ENCODE measurements at regions not wholly inside any gene's neighbourhood (a gene's known extent, or its start where the extent isn't known, plus 50 kb on each side); places are given as distances from the start of the nearest gene placed in this dataset.

DNA sequence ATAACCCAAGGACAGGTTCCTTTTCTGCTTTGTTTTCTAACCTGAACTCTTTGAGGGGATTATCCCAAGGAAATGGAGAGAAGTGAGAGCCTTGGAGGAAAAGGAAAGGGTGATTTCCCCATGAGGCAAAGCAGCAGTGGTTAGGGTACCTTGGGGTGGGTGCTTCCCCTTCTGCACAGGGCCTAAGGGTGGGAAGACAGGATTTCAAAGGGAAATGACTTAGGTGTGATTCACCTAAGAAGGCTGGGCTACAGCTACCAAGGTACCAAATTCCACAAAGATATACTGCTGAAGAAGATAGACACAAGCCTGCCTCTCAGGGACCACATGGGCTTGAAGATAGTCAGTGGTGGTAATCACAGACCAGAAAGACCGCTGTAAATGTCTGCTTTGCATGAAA is 325.3 kb upstream of the DPH6 start (continued):
- TF ChIP-seq, protein P1, sequence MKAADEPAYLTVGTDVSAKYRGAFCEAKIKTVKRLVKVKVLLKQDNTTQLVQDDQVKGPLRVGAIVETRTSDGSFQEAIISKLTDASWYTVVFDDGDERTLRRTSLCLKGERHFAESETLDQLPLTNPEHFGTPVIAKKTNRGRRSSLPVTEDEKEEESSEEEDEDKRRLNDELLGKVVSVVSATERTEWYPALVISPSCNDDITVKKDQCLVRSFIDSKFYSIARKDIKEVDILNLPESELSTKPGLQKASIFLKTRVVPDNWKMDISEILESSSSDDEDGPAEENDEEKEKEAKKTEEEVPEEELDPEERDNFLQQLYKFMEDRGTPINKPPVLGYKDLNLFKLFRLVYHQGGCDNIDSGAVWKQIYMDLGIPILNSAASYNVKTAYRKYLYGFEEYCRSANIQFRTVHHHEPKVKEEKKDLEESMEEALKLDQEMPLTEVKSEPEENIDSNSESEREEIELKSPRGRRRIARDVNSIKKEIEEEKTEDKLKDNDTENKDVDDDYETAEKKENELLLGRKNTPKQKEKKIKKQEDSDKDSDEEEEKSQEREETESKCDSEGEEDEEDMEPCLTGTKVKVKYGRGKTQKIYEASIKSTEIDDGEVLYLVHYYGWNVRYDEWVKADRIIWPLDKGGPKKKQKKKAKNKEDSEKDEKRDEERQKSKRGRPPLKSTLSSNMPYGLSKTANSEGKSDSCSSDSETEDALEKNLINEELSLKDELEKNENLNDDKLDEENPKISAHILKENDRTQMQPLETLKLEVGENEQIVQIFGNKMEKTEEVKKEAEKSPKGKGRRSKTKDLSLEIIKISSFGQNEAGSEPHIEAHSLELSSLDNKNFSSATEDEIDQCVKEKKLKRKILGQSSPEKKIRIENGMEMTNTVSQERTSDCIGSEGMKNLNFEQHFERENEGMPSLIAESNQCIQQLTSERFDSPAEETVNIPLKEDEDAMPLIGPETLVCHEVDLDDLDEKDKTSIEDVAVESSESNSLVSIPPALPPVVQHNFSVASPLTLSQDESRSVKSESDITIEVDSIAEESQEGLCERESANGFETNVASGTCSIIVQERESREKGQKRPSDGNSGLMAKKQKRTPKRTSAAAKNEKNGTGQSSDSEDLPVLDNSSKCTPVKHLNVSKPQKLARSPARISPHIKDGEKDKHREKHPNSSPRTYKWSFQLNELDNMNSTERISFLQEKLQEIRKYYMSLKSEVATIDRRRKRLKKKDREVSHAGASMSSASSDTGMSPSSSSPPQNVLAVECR (CRISPR knock-in tag; IDR thresholded peaks at IDR 0.05; ENCODE audit: borderline replicate concordance) = no peak
- TF ChIP-seq SP2 (CRISPR knock-in tag; IDR thresholded peaks at IDR 0.05) = no peak
- no peak for TF ChIP-seq GABPA (IDR thresholded peaks at IDR 0.05; ENCODE audit: low read depth, low read length)
- no peak for TF ChIP-seq GABPA (CRISPR knock-in tag; IDR thresholded peaks at IDR 0.05; ENCODE audit: low read depth)
- TF ChIP-seq PHB2 (IDR thresholded peaks at IDR 0.05; ENCODE audit: partially characterized antibody) = no peak
- no peak for TF ChIP-seq ESRRA (CRISPR knock-in tag; IDR thresholded peaks at IDR 0.05; ENCODE audit: low read depth)

DNA sequence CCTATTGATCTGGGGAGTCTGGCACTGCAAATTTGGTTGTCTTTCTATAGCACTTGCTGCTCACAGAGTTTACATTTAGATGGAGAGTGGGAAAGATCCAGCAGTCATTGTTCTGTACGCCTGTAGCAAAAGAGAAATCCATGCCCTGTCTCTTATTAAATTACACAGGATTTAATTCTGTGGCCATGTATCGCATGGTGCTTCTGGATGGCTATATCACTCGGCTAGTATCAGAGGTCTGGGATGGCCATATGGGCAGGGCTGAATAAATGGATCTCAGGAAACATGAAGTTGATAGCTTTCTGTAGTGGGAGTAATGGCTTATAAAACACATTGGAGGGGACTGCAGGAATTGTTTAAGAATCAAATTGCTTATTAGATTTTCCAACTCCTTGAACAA is 325.8 kb upstream of the DPH6 start:
- Histone ChIP-seq H3K27ac (ENCODE audit: extremely low read length, insufficient read depth, low read length) (no peak overlapping the region), H3K9ac (ENCODE audit: insufficient read depth, low read depth, low read length) (no peak overlapping the region), H2AFZ (ENCODE audit: low read length) (no peak overlapping the region), H3K4me3 (replicated peaks in 1 of 3; ENCODE audit: insufficient read depth in 1 of 3, low read depth in 2 of 3, low read length in 3 of 3) (no peak overlapping the region), H3K4me2 (ENCODE audit: low read depth, low read length) (no peak overlapping the region), H3K36me3 (replicated peaks in 1 of 2; ENCODE audit: control insufficient read depth in 1 of 2, insufficient read depth in 2 of 2, low read length in 2 of 2) (no peaks in the 10 kb centered on the region), H3K79me2 (ENCODE audit: insufficient read depth, low read length) (no peaks in the 10 kb centered on the region), H3K9me3 (ENCODE audit: low read length) (no peaks in the 10 kb centered on the region), H3K4me1 (ENCODE audit: insufficient read depth, low read length) (no peaks in the 10 kb centered on the region), H4K20me1 (ENCODE audit: insufficient read depth, low read length) (no peaks in the 10 kb centered on the region), H3K27me3 (ENCODE audit: control insufficient read depth in 1 of 2, insufficient read depth in 2 of 2, low read length in 2 of 2) (no peaks in the 10 kb centered on the region; a peak in 1 of 5 replicates)
- no TSS peak for BruUV-seq (replicated peaks)
- ChIA-PET CTCF (ENCODE audit: low intra/inter-chr PET ratio, low total read pairs) (no interaction called here), POLR2A (no interaction called here)
- ATAC-seq = no peak
- no peak for DNase-seq (ENCODE audit: low spot score)
- WGBS (ENCODE audit: low lambda C conversion rate) = 24% methylated on average over 3 of the region's 3 CpGs
- intact Hi-C loops (cut with micrococcal nuclease; ENCODE audit: unreplicated experiment) (no loop called here), in situ Hi-C loops (cut with HindIII; ENCODE audit: extremely low pct_ligation_motif_present, low pct_unique_long_range_greater_than_20kb) (no loop called here)
- no peak for FAIRE-seq
- TF ChIP-seq, protein P2, sequence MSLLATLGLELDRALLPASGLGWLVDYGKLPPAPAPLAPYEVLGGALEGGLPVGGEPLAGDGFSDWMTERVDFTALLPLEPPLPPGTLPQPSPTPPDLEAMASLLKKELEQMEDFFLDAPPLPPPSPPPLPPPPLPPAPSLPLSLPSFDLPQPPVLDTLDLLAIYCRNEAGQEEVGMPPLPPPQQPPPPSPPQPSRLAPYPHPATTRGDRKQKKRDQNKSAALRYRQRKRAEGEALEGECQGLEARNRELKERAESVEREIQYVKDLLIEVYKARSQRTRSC (CRISPR knock-in tag; IDR thresholded peaks at IDR 0.05; ENCODE audit: low read depth) = no peak
- no peak for TF ChIP-seq ZNF451 (CRISPR knock-in tag; IDR thresholded peaks at IDR 0.05)
- TF ChIP-seq, protein P3, sequence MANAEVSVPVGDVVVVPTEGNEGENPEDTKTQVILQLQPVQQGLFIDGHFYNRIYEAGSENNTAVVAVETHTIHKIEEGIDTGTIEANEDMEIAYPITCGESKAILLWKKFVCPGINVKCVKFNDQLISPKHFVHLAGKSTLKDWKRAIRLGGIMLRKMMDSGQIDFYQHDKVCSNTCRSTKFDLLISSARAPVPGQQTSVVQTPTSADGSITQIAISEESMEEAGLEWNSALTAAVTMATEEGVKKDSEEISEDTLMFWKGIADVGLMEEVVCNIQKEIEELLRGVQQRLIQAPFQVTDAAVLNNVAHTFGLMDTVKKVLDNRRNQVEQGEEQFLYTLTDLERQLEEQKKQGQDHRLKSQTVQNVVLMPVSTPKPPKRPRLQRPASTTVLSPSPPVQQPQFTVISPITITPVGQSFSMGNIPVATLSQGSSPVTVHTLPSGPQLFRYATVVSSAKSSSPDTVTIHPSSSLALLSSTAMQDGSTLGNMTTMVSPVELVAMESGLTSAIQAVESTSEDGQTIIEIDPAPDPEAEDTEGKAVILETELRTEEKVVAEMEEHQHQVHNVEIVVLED (CRISPR knock-in tag; IDR thresholded peaks at IDR 0.05; ENCODE audit: borderline replicate concordance) = no peak
- TF ChIP-seq ZNF44 (CRISPR knock-in tag; IDR thresholded peaks at IDR 0.05) = no peak
- no peak for TF ChIP-seq TGIF2 (CRISPR knock-in tag; IDR thresholded peaks at IDR 0.05)
- TF ChIP-seq REL (CRISPR knock-in tag; conservative IDR thresholded peaks at IDR 0.05) = no peak
- TF ChIP-seq SYNCRIP (IDR thresholded peaks at IDR 0.05; ENCODE audit: insufficient read depth, low read depth, low read length) = no peak
- no peak for TF ChIP-seq ISX (CRISPR knock-in tag; conservative IDR thresholded peaks at IDR 0.05)
- TF ChIP-seq ZKSCAN8 (CRISPR knock-in tag; IDR thresholded peaks at IDR 0.05; ENCODE audit: borderline replicate concordance) = no peak
- TF ChIP-seq U2AF1 (optimal IDR thresholded peaks at IDR 0.05; ENCODE audit: low read depth, low read length) = no peak
- TF ChIP-seq, protein P4, sequence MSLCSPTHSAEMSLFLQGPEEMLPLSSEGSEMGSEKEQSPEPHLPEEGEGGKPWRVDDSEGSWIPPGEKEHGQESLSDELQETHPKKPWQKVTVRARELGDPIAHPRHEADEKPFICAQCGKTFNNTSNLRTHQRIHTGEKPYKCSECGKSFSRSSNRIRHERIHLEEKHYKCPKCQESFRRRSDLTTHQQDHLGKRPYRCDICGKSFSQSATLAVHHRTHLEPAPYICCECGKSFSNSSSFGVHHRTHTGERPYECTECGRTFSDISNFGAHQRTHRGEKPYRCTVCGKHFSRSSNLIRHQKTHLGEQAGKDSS (CRISPR knock-in tag; IDR thresholded peaks at IDR 0.05; ENCODE audit: borderline replicate concordance, low read depth) = no peak

Data from HepG2 (cell line).